IMR-90 (cell line): ENCODE measurements at regions not wholly inside any gene's neighbourhood (a gene's known extent, or its start where the extent isn't known, plus 50 kb on each side); places are given as distances from the start of the nearest gene placed in this dataset.

Experiments used
- ATAC-seq: fragments of 200-7000 bp; cut with Tn5 transposase; 2 replicates; pipeline ENCODE4 v1.9.1; 2020; ENCODE audit warnings: low read depth, mild to moderate bottlenecking, moderate library complexity
- BruUV-seq: library from RNA; stranded (reverse); fragments of 400-500 nt; replicated peaks from 2 replicates; lab custom pipeline; 2021; lab: Mats Ljungman, UMichigan
- CTCF ChIA-PET: fragments of 300-600 bp; formaldehyde crosslinking; extraction: SDS; loops from one replicate; lab custom pipeline; 2021; ENCODE audit warnings: antibody characterized with exemption; lab: Yijun Ruan, JAX
- POLR2A ChIA-PET: fragments of 300-600 bp; sonication (Branson Sonifier 250); formaldehyde crosslinking; loops from one replicate; lab custom pipeline; 2022; ENCODE audit warnings: antibody characterized with exemption; ENCODE audit not compliant: unreplicated experiment; lab: Charles Lee
- DNase-seq: peaks from one replicate; pipeline ENCODE4 v3.0.0; 2013
- H2AFZ ChIP-seq: replicated peaks from 2 replicates; pipeline ENCODE3; 2013; ENCODE audit warnings: low read length, mild to moderate bottlenecking; ENCODE audit not compliant: poor library complexity
- H2AK5ac ChIP-seq: 2 replicates; pipeline ENCODE4 v1.6.1; 2013; ENCODE audit warnings: low read depth, low read length, inconsistent platforms
- H2AK9ac ChIP-seq: replicated peaks from 2 replicates; pipeline ENCODE3; 2013; ENCODE audit warnings: mild to moderate bottlenecking, low read depth, low read length, moderate library complexity; ENCODE audit not compliant: poor library complexity
- H2BK120ac ChIP-seq: 2 replicates; pipeline ENCODE4 v1.6.1; 2013; ENCODE audit warnings: low read depth, low read length, inconsistent platforms
- H2BK15ac ChIP-seq: 3 replicates; pipeline ENCODE4 v1.6.1; 2013; ENCODE audit warnings: low read depth, low read length, inconsistent platforms
- H2BK20ac ChIP-seq: 2 replicates; pipeline ENCODE4 v1.6.1; 2013; ENCODE audit warnings: low read depth, mild to moderate bottlenecking, inconsistent platforms, low read length, moderate library complexity
- H2BK5ac ChIP-seq: 2 replicates; pipeline ENCODE4 v1.6.1; 2013; ENCODE audit warnings: mild to moderate bottlenecking, low read depth, low read length, inconsistent platforms; ENCODE audit not compliant: poor library complexity, severe bottlenecking
- H3K14ac ChIP-seq: replicated peaks from 2 replicates; pipeline ENCODE4 v1.6.1; 2013; ENCODE audit warnings: low read depth, low read length, inconsistent platforms
- H3K18ac ChIP-seq: 2 replicates; pipeline ENCODE4 v1.6.1; 2013; ENCODE audit warnings: low read depth, low read length, control low read depth
- H3K23ac ChIP-seq: 2 replicates; pipeline ENCODE4 v1.6.1; 2013; ENCODE audit warnings: low read depth, low read length, inconsistent platforms
- H3K27ac ChIP-seq: 2 replicates; pipeline ENCODE4 v1.5.1; 2013; ENCODE audit warnings: mild to moderate bottlenecking, control low read depth, low read length; ENCODE audit not compliant: insufficient read depth
- H3K27me3 ChIP-seq: 2 replicates; pipeline ENCODE4 v1.6.1; 2013; ENCODE audit warnings: low read length; ENCODE audit not compliant: control insufficient read depth, insufficient read depth
- H3K36me3 ChIP-seq: 2 replicates; pipeline ENCODE4 v1.6.1; 2013; ENCODE audit warnings: low read length, mixed read lengths; ENCODE audit not compliant: control insufficient read depth, insufficient read depth
- H3K4ac ChIP-seq: 2 replicates; pipeline ENCODE4 v1.6.1; 2013; ENCODE audit warnings: low read depth, low read length, inconsistent platforms
- H3K4me1 ChIP-seq: 2 replicates; pipeline ENCODE4 v1.6.1; 2013; ENCODE audit warnings: low read length, mixed read lengths; ENCODE audit not compliant: control insufficient read depth, insufficient read depth
- H3K4me2 ChIP-seq: 2 replicates; pipeline ENCODE4 v1.6.1; 2013; ENCODE audit warnings: low read depth, mild to moderate bottlenecking, control low read depth, low read length, moderate library complexity
- H3K4me3 ChIP-seq: 2 replicates; pipeline ENCODE4 v1.5.1; 2013; ENCODE audit warnings: low read depth, mild to moderate bottlenecking, control low read depth, low read length, moderate library complexity; ENCODE audit not compliant: insufficient read depth
- H3K56ac ChIP-seq: 2 replicates; pipeline ENCODE4 v1.6.1; 2013; ENCODE audit warnings: low read length, inconsistent platforms; ENCODE audit not compliant: insufficient read depth; ENCODE audit errors: extremely low read depth
- H3K79me1 ChIP-seq, 2 experiments: 2 replicates each; pipeline ENCODE4 v1.6.1; 2013; ENCODE audit warnings: low read length in 2 of 2, inconsistent platforms in 1 of 2, low read depth in 1 of 2
- H3K9ac ChIP-seq: 2 replicates; pipeline ENCODE4 v1.6.1; 2013; ENCODE audit warnings: low read depth, low read length, control low read depth
- H3K9me1 ChIP-seq: 2 replicates; pipeline ENCODE4 v1.6.1; 2013; ENCODE audit warnings: low read length, inconsistent platforms; ENCODE audit not compliant: insufficient read depth
- H3K9me3 ChIP-seq: 2 replicates; pipeline ENCODE4 v1.6.1; 2013; ENCODE audit warnings: low read length; ENCODE audit not compliant: control insufficient read depth, insufficient read depth
- H4K20me1 ChIP-seq: 2 replicates; pipeline ENCODE4 v1.6.1; 2013; ENCODE audit warnings: low read length, inconsistent platforms; ENCODE audit not compliant: insufficient read depth
- H4K5ac ChIP-seq: 2 replicates; pipeline ENCODE4 v1.6.1; 2013; ENCODE audit warnings: mild to moderate bottlenecking, low read depth, low read length, control low read depth
- H4K8ac ChIP-seq, 2 experiments: 2 replicates each; pipeline ENCODE4 v1.6.1; 2013; ENCODE audit warnings: low read depth in 2 of 2, low read length in 2 of 2, control low read depth in 1 of 2, inconsistent platforms in 1 of 2
- H4K91ac ChIP-seq: 2 replicates; pipeline ENCODE4 v1.6.1; 2013; ENCODE audit warnings: low read depth, low read length, inconsistent platforms; ENCODE audit not compliant: insufficient read depth
- BHLHE40 ChIP-seq: fragments of 150-350 bp; IDR thresholded peaks from 2 replicates; pipeline ENCODE4 v1.6.1; 2016; ENCODE audit warnings: mild to moderate bottlenecking, low read depth, low read length
- CEBPB ChIP-seq: IDR thresholded peaks from 2 replicates; pipeline ENCODE4 v1.6.1; 2012; ENCODE audit warnings: low read depth, low read length, improper control_type of control experiment
- CHD1 ChIP-seq: IDR thresholded peaks from 2 replicates; pipeline ENCODE4 v1.6.1; 2012; ENCODE audit warnings: low read depth, low read length, improper control_type of control experiment
- CTCF ChIP-seq: conservative IDR thresholded peaks from 2 replicates; pipeline ENCODE4 v1.5.1; 2012; ENCODE audit warnings: mild to moderate bottlenecking, low read depth, low read length, improper control_type of control experiment
- ELK1 ChIP-seq: fragments of 150-350 bp; IDR thresholded peaks from 2 replicates; pipeline ENCODE4 v1.6.1; 2016; ENCODE audit warnings: low read depth, mild to moderate bottlenecking, low read length, moderate library complexity, borderline replicate concordance
- FOS ChIP-seq: fragments of 150-350 bp; IDR thresholded peaks from 2 replicates; pipeline ENCODE4 v1.6.1; 2016; ENCODE audit warnings: low read depth, low read length
- MAFK ChIP-seq: IDR thresholded peaks from 2 replicates; pipeline ENCODE4 v1.6.1; 2012; ENCODE audit warnings: low read depth, low read length, improper control_type of control experiment
- MAZ ChIP-seq: IDR thresholded peaks from 2 replicates; pipeline ENCODE4 v1.6.1; 2012; ENCODE audit warnings: low read depth, mild to moderate bottlenecking, low read length, improper control_type of control experiment, moderate library complexity, borderline replicate concordance
- MXI1 ChIP-seq: IDR thresholded peaks from 2 replicates; pipeline ENCODE4 v1.6.1; 2012; ENCODE audit warnings: low read depth, mild to moderate bottlenecking, low read length, moderate library complexity, borderline replicate concordance
- NFE2L2 ChIP-seq: fragments of 150-350 bp; IDR thresholded peaks from 2 replicates; pipeline ENCODE4 v1.6.1; 2016; ENCODE audit warnings: low read depth, mild to moderate bottlenecking, low read length
- POLR2A ChIP-seq: IDR thresholded peaks from 2 replicates; pipeline ENCODE4 v1.6.1; 2012; ENCODE audit warnings: mild to moderate bottlenecking, low read depth, low read length
- RAD21 ChIP-seq: IDR thresholded peaks from 2 replicates; pipeline ENCODE4 v1.6.1; 2012; ENCODE audit warnings: low read length, improper control_type of control experiment
- RCOR1 ChIP-seq: IDR thresholded peaks from 2 replicates; pipeline ENCODE4 v1.6.1; 2012; ENCODE audit warnings: mild to moderate bottlenecking, low read length, improper control_type of control experiment; ENCODE audit not compliant: insufficient replicate concordance
- RFX5 ChIP-seq: IDR thresholded peaks from 2 replicates; pipeline ENCODE4 v1.8.0; 2012; ENCODE audit warnings: low read depth, mild to moderate bottlenecking, low read length, moderate library complexity
- SMC3 ChIP-seq: fragments of 150-350 bp; IDR thresholded peaks from 2 replicates; pipeline ENCODE4 v1.6.1; 2016; ENCODE audit warnings: low read depth, mild to moderate bottlenecking, antibody characterized with exemption, low read length, moderate library complexity
- USF2 ChIP-seq: fragments of 150-350 bp; IDR thresholded peaks from 2 replicates; pipeline ENCODE4 v1.6.1; 2017; ENCODE audit warnings: mild to moderate bottlenecking, antibody characterized with exemption, low read length, low read depth
- WGBS, 2 experiments: methylation state at CpG; one replicate each; pipeline versions ENCODE4 v1.1.5 to v1.1.7; 2013; ENCODE audit warnings: missing lambda C conversion rate in 2 of 2; ENCODE audit not compliant: insufficient read length in 1 of 2; ENCODE audit errors: extremely low coverage in 2 of 2; 5-methylcytosine and 5-hydroxymethylcytosine counted together
- dilution Hi-C: fragments of 300-500 bp; cut with HindIII; formaldehyde crosslinking; loops from one replicate; pipeline ENCODE4 v1.14.3; 2018; ENCODE audit warnings: low sequenced_read_pairs; ENCODE audit not compliant: unreplicated experiment
- in situ Hi-C: fragments of 300-500 bp; cut with MboI; formaldehyde crosslinking; loops from 3 replicates; pipeline ENCODE4 v1.14.3; 2019; ENCODE audit warnings: low sequenced_read_pairs, inconsistent platforms, mixed read lengths
- intact Hi-C: fragments of 100-400 bp; cut with micrococcal nuclease; formaldehyde crosslinking; loops from 2 replicates; pipeline ENCODE4 v1.10.0; 2022

GRCh38 chr16:62876133-62876532 is 839.9 kb upstream of the CDH8 start:
- Histone ChIP-seq H2AK9ac (no peak overlapping the region), H2BK120ac (no peak overlapping the region), H4K91ac (no peak overlapping the region), H3K4me2 (no peak overlapping the region), H3K27ac (no peak overlapping the region), H3K14ac (no peak overlapping the region), H3K23ac (no peak overlapping the region), H3K9me1 (no peaks in the 10 kb centered on the region), H2AFZ (no peak overlapping the region), H2BK5ac (no peak overlapping the region), H3K18ac (no peak overlapping the region), H4K8ac (no peak overlapping the region), H2BK15ac (no peak overlapping the region), H3K9ac (no peak overlapping the region), H3K27me3 (no peaks in the 10 kb centered on the region), H4K5ac (no peak overlapping the region), H3K79me1 (no peaks in the 10 kb centered on the region), H2BK20ac (no peak overlapping the region), H3K9me3 (peaks cover 2% of the 10 kb centered on the region; the same call in 1 of the 2 replicates), H2AK5ac (no peak overlapping the region), H3K4me1 (no peaks in the 10 kb centered on the region), H3K36me3 (no peaks in the 10 kb centered on the region), H3K56ac (no peak overlapping the region), H3K4ac (no peak overlapping the region), H4K20me1 (no peaks in the 10 kb centered on the region), H3K4me3 (no peak overlapping the region)
- intact Hi-C loops (no loop called here), in situ Hi-C loops (no loop called here), dilution Hi-C loops (no loop called here)
- BruUV-seq: no TSS peak
- no peak for TF ChIP-seq CEBPB
- TF ChIP-seq BHLHE40: no peak
- TF ChIP-seq RFX5: no peak
- no peak for TF ChIP-seq ELK1
- no peak for TF ChIP-seq FOS
- TF ChIP-seq RAD21: no peak
- no peak for TF ChIP-seq CTCF
- no peak for TF ChIP-seq MAFK
- no peak for TF ChIP-seq MAZ
- no peak for TF ChIP-seq SMC3
- no peak for TF ChIP-seq CHD1
- no peak for TF ChIP-seq MXI1
- TF ChIP-seq POLR2A: no peak
- TF ChIP-seq USF2: no peak
- no peak for TF ChIP-seq RCOR1
- TF ChIP-seq NFE2L2: no peak
- ChIA-PET CTCF (interaction anchor here (0.7 kb wide), 1 partner anchor 1253 kb away, joined by 3 read pairs; no protein-coding TSS in a partner anchor), POLR2A (no interaction called here)
- DNase-seq: no peak
- no peak for ATAC-seq
- WGBS, 2 experiments: 56% methylated on average over 1 of the region's 1 CpG; no CpG with 5 or more reads in 1 of the 2 experiments
